ENCODE measurements at regions not wholly inside any gene's neighbourhood (a gene's known extent, or its start where the extent isn't known, plus 50 kb on each side); places are given as distances from the start of the nearest gene placed in this dataset.

GRCh38 chr20:11727708-11728107 is 190.0 kb upstream of the BTBD3 start:
- no peak for TF ChIP-seq CTCF (IDR thresholded peaks at IDR 0.05)
- ATAC-seq = no peak
- no peaks in the 10 kb centered on the region for H3K36me3 ChIP-seq
- peaks cover 0 to 16% (median 0%) of the 10 kb centered on the region in 11 donors for H3K9me3 ChIP-seq
- no peak for DNase-seq
- H3K27me3 ChIP-seq = peaks cover 0 to 4% (median 0%) of the 10 kb centered on the region in 7 donors
- intact Hi-C loops (cut with DNase I) = no loop called here
- H3K27ac ChIP-seq = no peak overlapping the region
- no peak overlapping the region for H3K4me3 ChIP-seq
- 82 to 83% methylated on average over 1 of the region's 1 CpG for WGBS, 2 donors
- no peaks in the 10 kb centered on the region for H3K4me1 ChIP-seq

- peaks cover 0 to 4% (median 0%) of the 10 kb centered on the region in 7 donors for H3K27me3 ChIP-seq
- peaks cover 0 to 19% (median 0%) of the 10 kb centered on the region in 11 donors for H3K9me3 ChIP-seq
- H3K4me1 ChIP-seq = no peaks in the 10 kb centered on the region
- no peak overlapping the region for H3K4me3 ChIP-seq
- no peak for TF ChIP-seq CTCF (IDR thresholded peaks at IDR 0.05)
- DNase-seq (no peak), ATAC-seq (no peak)
- no peak overlapping the region for H3K27ac ChIP-seq
- intact Hi-C loops (cut with DNase I) = no loop called here
- 75 to 78% methylated on average over 2 of the region's 2 CpGs for WGBS, 2 donors
- no peaks in the 10 kb centered on the region for H3K36me3 ChIP-seq
These were observed 188.8 kb upstream of the BTBD3 start for GRCh38 chr20:11728937-11729336.

GRCh38 chr20:11729806-11730205 is 187.9 kb upstream of the BTBD3 start:
- ATAC-seq (no peak), DNase-seq (no peak)
- peaks cover 0 to 19% (median 0%) of the 10 kb centered on the region in 11 donors for H3K9me3 ChIP-seq
- H3K36me3 ChIP-seq = no peaks in the 10 kb centered on the region
- no peaks in the 10 kb centered on the region for H3K4me1 ChIP-seq
- TF ChIP-seq CTCF (IDR thresholded peaks at IDR 0.05) = no peak
- intact Hi-C loops (cut with DNase I) = loop anchor here in 1 of 10 donors (10.0 kb wide), 1 partner anchor 395 kb away; no protein-coding TSS in a partner anchor
- H3K27me3 ChIP-seq = peaks cover 0 to 4% (median 0%) of the 10 kb centered on the region in 7 donors
- WGBS, 2 donors = 80 to 92% methylated on average over 1 of the region's 1 CpG
- no peak overlapping the region for H3K4me3 ChIP-seq
- no peak overlapping the region for H3K27ac ChIP-seq

- no peak overlapping the region for H3K4me3 ChIP-seq
- DNase-seq = no peak
- no peak overlapping the region for H3K27ac ChIP-seq
- no peaks in the 10 kb centered on the region for H3K4me1 ChIP-seq
- peaks cover 0 to 4% (median 0%) of the 10 kb centered on the region in 7 donors for H3K27me3 ChIP-seq
- peaks cover 0 to 19% (median 0%) of the 10 kb centered on the region in 11 donors for H3K9me3 ChIP-seq
- no peaks in the 10 kb centered on the region for H3K36me3 ChIP-seq
- no peak for ATAC-seq
- TF ChIP-seq CTCF (IDR thresholded peaks at IDR 0.05) = no peak
- intact Hi-C loops (cut with DNase I) = loop anchor here in 1 of 10 donors (10.0 kb wide), 1 partner anchor 390 kb away; no protein-coding TSS in a partner anchor
- 87 to 90% methylated on average over 1 of the region's 1 CpG for WGBS, 2 donors
These were observed 183.3 kb upstream of the BTBD3 start for GRCh38 chr20:11734431-11734830.
